Karpas-422 (cell line): ENCODE measurements at regions not wholly inside any gene's neighbourhood (a gene's known extent, or its start where the extent isn't known, plus 50 kb on each side); places are given as distances from the start of the nearest gene placed in this dataset.

Experiments used
- DNase-seq: peaks from one replicate; pipeline ENCODE4 v3.0.0-alpha.2; 2015
- H2AFZ ChIP-seq: fragments of 200-600 bp; sonication (generic); 2 replicates; pipeline ENCODE4 v1.6.1; 2014; ENCODE audit warnings: antibody characterized with exemption, low read length, mixed read lengths
- H3K27ac ChIP-seq: fragments of 200-600 bp; sonication (generic); 2 replicates; pipeline ENCODE4 v1.5.1; 2014; ENCODE audit warnings: mild to moderate bottlenecking, low read length, moderate library complexity
- H3K27me3 ChIP-seq: fragments of 200-600 bp; sonication (generic); 2 replicates; pipeline ENCODE4 v1.6.1; 2014; ENCODE audit warnings: low read length, mixed read lengths
- H3K36me3 ChIP-seq: fragments of 200-600 bp; sonication (generic); 2 replicates; pipeline ENCODE4 v1.6.1; 2014; ENCODE audit warnings: low read length, mixed read lengths; ENCODE audit not compliant: insufficient read depth
- H3K4me1 ChIP-seq: fragments of 200-600 bp; sonication (generic); 2 replicates; pipeline ENCODE4 v1.6.1; 2014; ENCODE audit warnings: mild to moderate bottlenecking, low read length, mixed read lengths
- H3K4me2 ChIP-seq: fragments of 200-600 bp; sonication (generic); 2 replicates; pipeline ENCODE4 v1.6.1; 2014; ENCODE audit warnings: low read length, low read depth, mild to moderate bottlenecking; ENCODE audit not compliant: poor library complexity, severe bottlenecking
- H3K4me3 ChIP-seq: fragments of 200-600 bp; sonication (generic); 2 replicates; pipeline ENCODE4 v1.5.1; 2014; ENCODE audit warnings: mild to moderate bottlenecking, antibody characterized with exemption, low read length, mixed read lengths
- H3K79me2 ChIP-seq: fragments of 200-600 bp; sonication (generic); 2 replicates; pipeline ENCODE4 v1.6.1; 2014; ENCODE audit warnings: mild to moderate bottlenecking, low read length, mixed read lengths
- H3K9ac ChIP-seq: fragments of 200-600 bp; sonication (generic); 2 replicates; pipeline ENCODE4 v1.6.0; 2014; ENCODE audit warnings: low read length
- H3K9me2 ChIP-seq: fragments of 200-600 bp; sonication (generic), shearing (Covaris generic); replicated peaks from 2 replicates; pipeline ENCODE4 v1.6.0; 2014; ENCODE audit warnings: mild to moderate bottlenecking, low read length, moderate library complexity; ENCODE audit not compliant: insufficient read depth
- H3K9me3 ChIP-seq: fragments of 300-700, 200-600 bp; sonication (generic); 2 replicates; pipeline ENCODE4 v1.6.1; 2014; ENCODE audit warnings: low read length, mixed read lengths
- H4K20me1 ChIP-seq: fragments of 200-600 bp; sonication (generic); 2 replicates; pipeline ENCODE4 v1.6.1; 2014; ENCODE audit warnings: mild to moderate bottlenecking, antibody characterized with exemption, low read length, low read depth; ENCODE audit not compliant: insufficient read depth

- Histone ChIP-seq H3K27ac (no peak overlapping the region), H4K20me1 (no peaks in the 10 kb centered on the region), H3K36me3 (no peaks in the 10 kb centered on the region), H3K4me3 (no peak overlapping the region), H2AFZ (no peak overlapping the region), H3K9ac (no peak overlapping the region), H3K4me2 (no peak overlapping the region), H3K9me3 (no peaks in the 10 kb centered on the region), H3K27me3 (no peaks in the 10 kb centered on the region), H3K9me2 (no peaks in the 10 kb centered on the region), H3K79me2 (no peaks in the 10 kb centered on the region), H3K4me1 (no peaks in the 10 kb centered on the region)
- no peak for DNase-seq
Observed at GRCh38 chr18:22033085-22033484, 136.3 kb upstream of the GATA6 start.

DNA sequence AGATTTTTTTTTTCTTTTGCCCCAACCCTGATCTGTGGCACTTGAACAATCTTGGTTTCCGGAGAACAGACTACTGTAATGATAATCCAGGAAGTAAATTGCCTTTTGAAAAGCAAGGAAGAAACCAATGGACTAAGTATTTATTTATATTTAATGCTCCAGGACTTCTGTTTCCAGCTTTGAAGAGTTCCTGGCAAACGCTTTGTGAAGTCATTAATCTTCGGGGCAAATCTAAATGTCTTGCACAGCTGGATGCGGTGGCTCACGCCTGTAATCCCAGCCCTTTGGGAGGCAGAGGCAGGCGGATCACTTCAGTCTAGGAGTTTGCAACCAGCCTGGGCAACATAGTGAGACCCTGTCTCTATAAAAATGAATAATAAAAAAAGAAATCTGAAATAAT lies 135.1 kb upstream of the GATA6 start:
- no peak overlapping the region for H2AFZ ChIP-seq
- no peaks in the 10 kb centered on the region for H4K20me1 ChIP-seq
- H3K79me2 ChIP-seq, result no peaks in the 10 kb centered on the region
- no peaks in the 10 kb centered on the region for H3K36me3 ChIP-seq
- H3K4me2 ChIP-seq, result no peak overlapping the region
- H3K4me3 ChIP-seq, result no peak overlapping the region
- H3K9ac ChIP-seq, result no peak overlapping the region
- no peaks in the 10 kb centered on the region for H3K27me3 ChIP-seq
- no peak for DNase-seq
- H3K4me1 ChIP-seq, result no peaks in the 10 kb centered on the region
- no peaks in the 10 kb centered on the region for H3K9me3 ChIP-seq
- H3K9me2 ChIP-seq, result no peaks in the 10 kb centered on the region
- no peak overlapping the region for H3K27ac ChIP-seq

GRCh38 chr18:22040533-22040932 lies 128.9 kb upstream of the GATA6 start:
- Histone ChIP-seq H3K9me3 (no peaks in the 10 kb centered on the region), H3K36me3 (no peaks in the 10 kb centered on the region), H2AFZ (no peak overlapping the region), H4K20me1 (no peaks in the 10 kb centered on the region), H3K4me3 (no peak overlapping the region), H3K27me3 (no peaks in the 10 kb centered on the region), H3K4me1 (no peaks in the 10 kb centered on the region), H3K9me2 (no peaks in the 10 kb centered on the region), H3K79me2 (no peaks in the 10 kb centered on the region), H3K27ac (no peak overlapping the region), H3K4me2 (no peak overlapping the region), H3K9ac (no peak overlapping the region)
- DNase-seq, result no peak

DNA sequence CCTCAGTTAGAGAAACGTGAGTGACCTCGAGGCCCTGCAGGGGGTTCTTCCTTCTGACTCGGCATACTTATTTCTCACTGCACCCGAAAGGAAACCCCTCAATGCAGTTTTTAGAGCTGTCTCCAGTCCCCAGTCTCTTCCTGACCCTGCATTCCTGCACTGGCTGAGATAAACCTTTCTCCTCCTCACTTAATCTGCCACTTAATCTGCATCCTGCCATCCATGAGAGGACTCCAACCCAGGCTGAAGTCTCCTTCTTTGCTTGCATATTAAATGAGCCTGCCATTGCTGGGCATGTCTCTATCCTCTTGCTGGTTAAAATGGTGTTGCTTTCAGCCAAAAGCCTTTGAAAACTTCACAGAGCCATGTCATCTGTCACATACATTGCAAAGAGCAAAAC lies 125.6 kb upstream of the GATA6 start:
- Histone ChIP-seq H3K9me2 (no peaks in the 10 kb centered on the region), H4K20me1 (no peaks in the 10 kb centered on the region), H3K27me3 (no peaks in the 10 kb centered on the region), H3K4me1 (no peaks in the 10 kb centered on the region), H3K4me3 (no peak overlapping the region), H3K9me3 (no peaks in the 10 kb centered on the region), H3K36me3 (no peaks in the 10 kb centered on the region), H3K79me2 (no peaks in the 10 kb centered on the region), H3K9ac (no peak overlapping the region), H2AFZ (no peak overlapping the region), H3K4me2 (no peak overlapping the region), H3K27ac (no peak overlapping the region)
- DNase-seq, result no peak

GRCh38 chr18:22044474-22045220 lies 124.7 kb upstream of the GATA6 start:
- H3K4me3 ChIP-seq, result no peak overlapping the region
- H3K4me1 ChIP-seq, result no peaks in the 10 kb centered on the region
- no peaks in the 10 kb centered on the region for H3K27me3 ChIP-seq
- no peak overlapping the region for H2AFZ ChIP-seq
- no peaks in the 10 kb centered on the region for H4K20me1 ChIP-seq
- H3K79me2 ChIP-seq, result no peaks in the 10 kb centered on the region
- no peak overlapping the region for H3K27ac ChIP-seq
- H3K9ac ChIP-seq, result no peak overlapping the region
- H3K9me3 ChIP-seq, result no peaks in the 10 kb centered on the region
- no peaks in the 10 kb centered on the region for H3K9me2 ChIP-seq
- H3K4me2 ChIP-seq, result no peak overlapping the region
- no peaks in the 10 kb centered on the region for H3K36me3 ChIP-seq
- DNase-seq, result no peak

DNA sequence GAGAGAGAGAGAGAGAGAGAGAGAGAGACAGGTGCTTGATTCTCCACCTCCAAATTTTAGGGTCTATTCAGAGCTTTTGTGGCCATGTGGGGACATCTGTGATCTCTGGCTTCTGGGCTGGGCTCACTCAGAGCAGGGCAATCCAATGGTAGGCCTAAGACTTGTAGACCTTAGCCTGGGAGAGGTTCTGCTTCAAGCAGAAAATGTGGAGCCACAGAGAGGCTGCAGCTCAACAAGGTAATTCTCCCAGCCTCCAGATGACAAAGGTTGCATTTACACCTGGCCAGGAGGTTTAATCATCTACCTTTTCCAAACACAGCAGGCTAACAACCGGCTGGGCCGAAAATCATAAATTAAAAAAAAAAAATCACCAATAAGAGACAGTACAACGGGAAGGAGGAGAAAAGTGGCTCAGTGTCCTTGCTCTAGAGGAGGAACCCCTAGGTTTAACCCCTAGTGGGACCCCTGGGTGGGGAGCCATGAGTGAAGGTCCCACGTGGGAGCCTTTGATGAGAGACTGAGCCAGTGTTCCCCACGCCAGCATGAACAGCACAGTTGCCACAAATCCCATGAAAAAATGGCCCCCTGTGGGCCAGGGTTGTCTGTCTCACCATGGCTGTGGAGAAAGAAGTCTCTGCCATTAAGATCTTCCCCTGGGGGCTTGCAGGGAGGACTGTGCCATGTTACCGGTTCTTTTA lies 124.0 kb upstream of the GATA6 start:
- DNase-seq, result no peak
- Histone ChIP-seq H4K20me1 (no peaks in the 10 kb centered on the region), H3K4me2 (no peak overlapping the region), H3K27ac (no peak overlapping the region), H3K27me3 (no peaks in the 10 kb centered on the region), H3K9me3 (no peaks in the 10 kb centered on the region), H2AFZ (no peak overlapping the region), H3K9me2 (no peaks in the 10 kb centered on the region), H3K9ac (no peak overlapping the region), H3K36me3 (no peaks in the 10 kb centered on the region), H3K79me2 (no peaks in the 10 kb centered on the region), H3K4me3 (no peak overlapping the region), H3K4me1 (no peaks in the 10 kb centered on the region)

- Histone ChIP-seq H3K4me3 (no peak overlapping the region), H3K9me2 (no peaks in the 10 kb centered on the region), H4K20me1 (no peaks in the 10 kb centered on the region), H3K27me3 (no peaks in the 10 kb centered on the region), H3K9me3 (no peaks in the 10 kb centered on the region), H3K4me2 (no peak overlapping the region), H3K9ac (no peak overlapping the region), H3K36me3 (no peaks in the 10 kb centered on the region), H3K79me2 (no peaks in the 10 kb centered on the region), H2AFZ (no peak overlapping the region), H3K27ac (no peak overlapping the region), H3K4me1 (no peaks in the 10 kb centered on the region)
- DNase-seq, result no peak
Observed at GRCh38 chr18:22046473-22046872, 122.9 kb upstream of the GATA6 start.

- Histone ChIP-seq H3K9ac (no peak overlapping the region), H3K9me3 (no peaks in the 10 kb centered on the region), H2AFZ (no peak overlapping the region), H3K27me3 (no peaks in the 10 kb centered on the region), H3K27ac (no peak overlapping the region), H4K20me1 (no peaks in the 10 kb centered on the region), H3K36me3 (no peaks in the 10 kb centered on the region), H3K79me2 (no peaks in the 10 kb centered on the region), H3K4me2 (no peak overlapping the region), H3K4me1 (no peaks in the 10 kb centered on the region), H3K9me2 (no peaks in the 10 kb centered on the region), H3K4me3 (no peak overlapping the region)
- no peak for DNase-seq
Observed at GRCh38 chr18:22047485-22047884, 121.9 kb upstream of the GATA6 start.
